Mesothelial cell of epicardium (in vitro differentiated cells): ENCODE measurements at regions not wholly inside any gene's neighbourhood (a gene's known extent, or its start where the extent isn't known, plus 50 kb on each side); places are given as distances from the start of the nearest gene placed in this dataset.

Experiments used
- DNase-seq, 2 experiments: peaks; one replicate each; pipeline ENCODE4 v3.0.0; 2021; ENCODE audit warnings: low spot score in 2 of 2; ENCODE audit not compliant: unreplicated experiment in 2 of 2
- H3K27ac Mint-ChIP-seq: 2 replicates; pipeline ENCODE4 v1.8.0; 2021; ENCODE audit warnings: mixed read lengths
- H3K27me3 Mint-ChIP-seq: 2 replicates; pipeline ENCODE4 v1.8.0; 2021; ENCODE audit warnings: low read depth, mixed read lengths
- H3K36me3 Mint-ChIP-seq: 2 replicates; pipeline ENCODE4 v1.8.0; 2021; ENCODE audit warnings: mixed read lengths
- H3K4me1 Mint-ChIP-seq: 2 replicates; pipeline ENCODE4 v1.8.0; 2021; ENCODE audit warnings: mixed read lengths
- H3K4me3 Mint-ChIP-seq: 2 replicates; pipeline ENCODE4 v1.8.0; 2021; ENCODE audit warnings: mild to moderate bottlenecking, moderate library complexity, mixed read lengths
- H3K9me3 Mint-ChIP-seq: 2 replicates; pipeline ENCODE4 v1.8.0; 2021; ENCODE audit warnings: mixed read lengths
- CTCF ChIP-seq: fragments of 200-600 bp; sonication (generic); IDR thresholded peaks from one replicate; pipeline ENCODE4 v1.5.0; 2021; ENCODE audit warnings: antibody characterized with exemption; ENCODE audit not compliant: unreplicated experiment

- Mint-ChIP-seq H3K27me3 (no peaks in the 10 kb centered on the region), H3K4me3 (no peak overlapping the region), H3K9me3 (peaks cover 4% of the 10 kb centered on the region), H3K36me3 (no peaks in the 10 kb centered on the region), H3K27ac (no peak overlapping the region), H3K4me1 (peaks cover 8% of the 10 kb centered on the region)
- DNase-seq, result no peak
- no peak for TF ChIP-seq CTCF
Measured at GRCh38 chr2:220044383-220044782, 417.0 kb downstream of the SLC4A3 start.

GRCh38 chr2:220046507-220046906, 419.1 kb downstream of the SLC4A3 start:
- peaks cover 8% of the 10 kb centered on the region for H3K4me1 Mint-ChIP-seq
- H3K36me3 Mint-ChIP-seq, result no peaks in the 10 kb centered on the region
- no peak for DNase-seq
- H3K27me3 Mint-ChIP-seq, result peaks cover 3% of the 10 kb centered on the region
- no peak for TF ChIP-seq CTCF
- no peak overlapping the region for H3K27ac Mint-ChIP-seq
- no peak overlapping the region for H3K4me3 Mint-ChIP-seq
- H3K9me3 Mint-ChIP-seq, result peaks cover 4% of the 10 kb centered on the region

DNA sequence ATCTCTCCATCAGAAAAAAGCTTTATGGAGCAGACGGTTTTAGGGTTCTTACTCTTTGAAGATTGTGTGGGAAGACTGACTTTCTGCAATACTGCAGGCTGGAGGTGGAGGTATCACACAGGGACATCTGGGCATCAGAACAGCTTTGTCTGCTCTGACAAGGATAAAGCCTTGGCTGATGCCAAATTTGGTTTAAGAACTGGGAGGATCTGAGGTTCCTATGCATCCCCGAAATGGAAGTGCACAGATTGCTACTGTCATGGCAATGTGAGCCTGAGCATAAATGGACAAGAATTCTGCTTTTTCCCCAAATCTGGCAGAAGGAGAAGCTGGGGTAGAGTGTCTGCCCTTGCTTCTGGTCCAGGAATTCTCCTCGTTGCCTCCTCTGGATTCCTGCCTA, 424.3 kb downstream of the SLC4A3 start:
- DNase-seq, result no peak
- Mint-ChIP-seq H3K27me3 (peaks cover 5% of the 10 kb centered on the region), H3K36me3 (no peaks in the 10 kb centered on the region), H3K27ac (no peak overlapping the region), H3K9me3 (peaks cover 14% of the 10 kb centered on the region), H3K4me3 (no peak overlapping the region), H3K4me1 (no peaks in the 10 kb centered on the region)
- TF ChIP-seq CTCF, result no peak

GRCh38 chr2:220053919-220054318, 426.5 kb downstream of the SLC4A3 start:
- Mint-ChIP-seq H3K4me3 (no peak overlapping the region), H3K27me3 (peaks cover 5% of the 10 kb centered on the region), H3K9me3 (peaks cover 14% of the 10 kb centered on the region), H3K4me1 (no peaks in the 10 kb centered on the region), H3K36me3 (no peaks in the 10 kb centered on the region), H3K27ac (no peak overlapping the region)
- DNase-seq, result no peak
- TF ChIP-seq CTCF, result no peak

- H3K4me3 Mint-ChIP-seq, result no peak overlapping the region
- H3K9me3 Mint-ChIP-seq, result peaks cover 14% of the 10 kb centered on the region
- no peak overlapping the region for H3K27ac Mint-ChIP-seq
- no peaks in the 10 kb centered on the region for H3K27me3 Mint-ChIP-seq
- no peaks in the 10 kb centered on the region for H3K36me3 Mint-ChIP-seq
- DNase-seq, result no peak
- no peak for TF ChIP-seq CTCF
- no peaks in the 10 kb centered on the region for H3K4me1 Mint-ChIP-seq
Measured at GRCh38 chr2:220057391-220057790, 430.0 kb downstream of the SLC4A3 start.

- Mint-ChIP-seq H3K4me1 (no peaks in the 10 kb centered on the region), H3K9me3 (peaks cover 14% of the 10 kb centered on the region), H3K27ac (no peak overlapping the region), H3K36me3 (no peaks in the 10 kb centered on the region), H3K4me3 (no peak overlapping the region), H3K27me3 (no peaks in the 10 kb centered on the region)
- DNase-seq, result no peak
- TF ChIP-seq CTCF, result no peak
Measured at GRCh38 chr2:220057916-220058315, 430.5 kb downstream of the SLC4A3 start.
